Omental fat pad (tissue), 3 donors: ENCODE measurements at regions not wholly inside any gene's neighbourhood (a gene's known extent, or its start where the extent isn't known, plus 50 kb on each side); places are given as distances from the start of the nearest gene placed in this dataset.

Experiments
- ATAC-seq: fragments of 150-250 bp; one replicate; pipeline ENCODE4 v1.9.1; 2016; ENCODE audit warnings: mild to moderate bottlenecking, moderate library complexity; ENCODE audit not compliant: low FRiP score
- DNase-seq: peaks from one replicate; pipeline ENCODE4 v3.0.0-alpha.2; 2019; ENCODE audit warnings: low spot score
- TF ChIP-seq, protein P1 (sequence below), 3 donors: fragments of 450-650 bp; IDR thresholded peaks; one replicate each; pipeline ENCODE4 v1.5.1; 2016 to 2017; ENCODE audit warnings: antibody characterized with exemption in 3 of 3, mild to moderate bottlenecking in 3 of 3, moderate library complexity in 2 of 3

- TF ChIP-seq, protein P1, sequence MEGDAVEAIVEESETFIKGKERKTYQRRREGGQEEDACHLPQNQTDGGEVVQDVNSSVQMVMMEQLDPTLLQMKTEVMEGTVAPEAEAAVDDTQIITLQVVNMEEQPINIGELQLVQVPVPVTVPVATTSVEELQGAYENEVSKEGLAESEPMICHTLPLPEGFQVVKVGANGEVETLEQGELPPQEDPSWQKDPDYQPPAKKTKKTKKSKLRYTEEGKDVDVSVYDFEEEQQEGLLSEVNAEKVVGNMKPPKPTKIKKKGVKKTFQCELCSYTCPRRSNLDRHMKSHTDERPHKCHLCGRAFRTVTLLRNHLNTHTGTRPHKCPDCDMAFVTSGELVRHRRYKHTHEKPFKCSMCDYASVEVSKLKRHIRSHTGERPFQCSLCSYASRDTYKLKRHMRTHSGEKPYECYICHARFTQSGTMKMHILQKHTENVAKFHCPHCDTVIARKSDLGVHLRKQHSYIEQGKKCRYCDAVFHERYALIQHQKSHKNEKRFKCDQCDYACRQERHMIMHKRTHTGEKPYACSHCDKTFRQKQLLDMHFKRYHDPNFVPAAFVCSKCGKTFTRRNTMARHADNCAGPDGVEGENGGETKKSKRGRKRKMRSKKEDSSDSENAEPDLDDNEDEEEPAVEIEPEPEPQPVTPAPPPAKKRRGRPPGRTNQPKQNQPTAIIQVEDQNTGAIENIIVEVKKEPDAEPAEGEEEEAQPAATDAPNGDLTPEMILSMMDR (IDR thresholded peaks at IDR 0.05): no peak
- no peak for DNase-seq
- ATAC-seq: no peak
These were observed 190.6 kb upstream of the PMEPA1 start for GRCh38 chr20:57900226-57900905.

- TF ChIP-seq, protein P1 (IDR thresholded peaks at IDR 0.05): no peak
- DNase-seq (no peak), ATAC-seq (no peak)
These were observed 189.7 kb upstream of the PMEPA1 start for GRCh38 chr20:57899554-57899953.

GRCh38 chr20:57898332-57898731 lies 188.5 kb upstream of the PMEPA1 start:
- TF ChIP-seq, protein P1 (IDR thresholded peaks at IDR 0.05): no peak
- no peak for ATAC-seq
- DNase-seq: no peak

DNA sequence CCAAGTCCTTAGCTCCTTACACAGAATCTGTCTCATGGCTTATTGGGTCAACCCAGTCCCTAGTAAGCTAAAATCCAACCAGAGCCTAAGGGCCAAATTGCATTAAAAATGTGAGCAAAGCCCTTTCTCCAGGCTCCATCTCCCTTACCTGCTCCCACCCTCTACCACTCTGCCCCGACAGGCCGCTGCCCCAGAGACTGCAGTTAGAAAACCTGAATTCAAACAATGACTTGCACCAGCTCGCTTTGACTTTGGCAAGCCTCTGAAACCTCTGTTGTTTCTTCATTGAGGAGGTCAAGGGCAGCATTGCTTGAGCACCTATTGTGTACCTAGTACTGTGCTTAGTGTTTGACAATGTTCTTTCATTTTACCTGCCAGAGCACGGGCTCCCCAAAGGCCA lies 188.1 kb upstream of the PMEPA1 start:
- DNase-seq (no peak), ATAC-seq (no peak)
- TF ChIP-seq, protein P1 (IDR thresholded peaks at IDR 0.05): no peak

DNA sequence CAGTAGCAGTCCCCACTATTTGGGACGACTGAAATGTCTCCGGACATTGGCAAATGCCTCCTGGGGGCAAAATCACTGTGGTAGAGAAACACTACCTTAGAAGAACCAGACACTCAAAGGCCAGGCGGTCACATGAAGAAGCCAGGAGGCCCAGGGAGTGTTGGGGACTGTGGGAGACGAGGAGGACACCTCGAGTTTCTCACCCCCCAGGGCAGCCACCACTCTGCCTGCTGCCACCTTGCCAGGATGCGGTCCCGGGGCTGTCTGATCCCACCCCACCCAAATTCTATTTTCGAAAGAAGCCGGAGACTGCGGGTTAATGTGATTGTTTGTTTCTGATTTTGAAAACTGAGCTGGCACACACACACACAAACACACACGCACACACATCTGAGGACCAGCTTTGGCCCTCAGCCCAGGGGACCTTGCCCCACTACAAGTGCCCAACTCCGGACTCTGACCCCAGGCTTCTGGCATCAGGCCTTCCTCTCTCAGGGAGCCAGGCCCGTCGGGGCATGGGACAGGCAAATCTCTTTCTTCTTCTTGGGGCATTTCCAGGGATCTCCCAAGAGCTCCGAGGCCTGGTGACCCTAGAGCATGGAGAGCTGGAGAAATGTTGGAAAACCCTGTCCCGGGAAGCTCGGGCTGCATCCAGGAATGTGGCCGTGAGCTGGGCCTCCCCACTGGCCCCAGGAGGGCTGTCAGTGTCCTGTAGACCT lies 187.5 kb upstream of the PMEPA1 start:
- TF ChIP-seq, protein P1 (IDR thresholded peaks at IDR 0.05): no peak
- no peak for DNase-seq

DNA sequence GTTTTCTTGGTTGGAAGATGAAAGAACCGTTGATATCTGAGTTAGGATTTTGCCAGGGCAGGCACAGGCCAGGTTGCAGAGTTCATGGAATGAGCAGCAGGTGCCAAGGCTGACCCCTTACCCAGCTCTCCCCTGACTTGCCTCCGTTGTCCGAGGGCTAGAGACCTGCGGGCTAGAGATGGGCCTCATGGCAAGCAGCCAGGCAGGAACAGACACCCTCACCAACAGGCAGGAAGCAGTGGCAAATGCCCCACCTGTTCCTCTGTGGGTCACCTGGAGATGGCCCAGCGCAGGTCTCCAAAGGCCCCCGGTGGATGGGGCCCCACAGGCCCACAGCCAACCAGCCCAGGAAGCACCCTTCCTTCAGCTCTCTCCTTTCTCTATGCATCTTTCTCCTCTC lies 186.7 kb upstream of the PMEPA1 start:
- no peak for DNase-seq
- ATAC-seq: no peak
- TF ChIP-seq, protein P1 (IDR thresholded peaks at IDR 0.05): no peak

More for the DNA sequence above, 187.5 kb upstream of the PMEPA1 start:
- ATAC-seq: no peak

DNA sequence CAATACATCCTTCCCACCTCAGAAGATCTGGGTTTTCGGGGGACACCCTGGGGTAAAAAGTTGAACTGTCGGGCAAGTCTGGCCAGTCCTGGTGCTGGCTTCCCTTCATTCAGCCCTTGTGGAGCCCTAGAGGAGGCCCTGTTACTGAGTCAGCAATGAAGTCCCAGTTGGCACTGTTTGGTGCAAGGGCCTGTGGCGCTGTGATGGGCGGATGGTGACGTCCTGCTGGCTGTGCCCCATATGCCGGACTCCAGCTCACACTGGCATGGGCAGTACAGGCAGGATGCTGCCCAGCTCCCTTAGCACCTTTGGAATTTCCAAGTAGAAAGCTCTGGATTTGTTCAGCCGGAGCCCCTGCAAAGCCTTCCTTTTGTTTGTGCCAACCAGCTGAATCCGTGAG lies 186.2 kb upstream of the PMEPA1 start:
- TF ChIP-seq, protein P1 (IDR thresholded peaks at IDR 0.05): no peak
- ATAC-seq (no peak), DNase-seq (no peak)
